HG03520 (cell line): ENCODE measurements at regions not wholly inside any gene's neighbourhood (a gene's known extent, or its start where the extent isn't known, plus 50 kb on each side); places are given as distances from the start of the nearest gene placed in this dataset.
"Not testable (repeated sequence)": the region's sequence is repeated elsewhere in the genome, so short reads cannot be mapped to it uniquely, and the experiment has no call there.

Experiments used
- ATAC-seq: cut with Tn5 transposase; IDR thresholded peaks from one replicate; pipeline ENCODE4 v1.9.1; 2021; ENCODE audit warnings: mild to moderate bottlenecking, moderate library complexity; ENCODE audit not compliant: unreplicated experiment

DNA sequence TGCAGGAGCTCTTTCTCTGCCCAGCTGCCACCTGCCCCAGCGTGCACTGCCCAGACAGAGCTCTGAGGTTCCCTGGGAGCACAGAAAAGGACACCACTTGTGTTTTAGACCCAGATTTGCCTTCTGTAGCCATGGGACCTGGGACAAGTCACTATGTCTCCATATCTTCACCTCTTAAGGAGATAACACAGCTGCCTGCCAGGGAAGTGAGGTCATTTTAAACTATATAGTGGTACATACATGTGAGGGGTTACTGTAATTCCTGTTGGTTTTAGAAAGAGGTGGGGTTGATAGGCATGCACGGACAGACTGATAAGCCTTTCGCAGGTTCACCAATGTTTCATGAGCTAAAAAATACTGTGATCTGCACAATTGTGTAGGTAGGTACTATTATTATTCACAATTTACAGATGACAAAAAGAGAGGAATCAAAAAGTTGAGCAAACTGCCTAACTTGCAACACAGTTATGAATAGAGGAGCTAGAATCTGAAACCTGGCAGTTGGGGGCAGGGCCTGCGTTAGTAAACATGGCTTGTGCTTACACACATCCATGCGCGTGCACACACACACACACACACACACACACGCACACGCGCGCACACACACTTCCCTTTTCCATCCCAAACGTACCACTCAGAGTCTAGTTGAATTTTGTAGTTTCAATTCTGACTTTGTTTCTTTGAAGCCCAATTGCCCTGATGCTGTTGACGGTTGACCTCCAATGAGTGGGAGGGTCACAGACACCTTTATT lies 193.6 kb downstream of the FAM43A start:
- ATAC-seq: no peak

DNA sequence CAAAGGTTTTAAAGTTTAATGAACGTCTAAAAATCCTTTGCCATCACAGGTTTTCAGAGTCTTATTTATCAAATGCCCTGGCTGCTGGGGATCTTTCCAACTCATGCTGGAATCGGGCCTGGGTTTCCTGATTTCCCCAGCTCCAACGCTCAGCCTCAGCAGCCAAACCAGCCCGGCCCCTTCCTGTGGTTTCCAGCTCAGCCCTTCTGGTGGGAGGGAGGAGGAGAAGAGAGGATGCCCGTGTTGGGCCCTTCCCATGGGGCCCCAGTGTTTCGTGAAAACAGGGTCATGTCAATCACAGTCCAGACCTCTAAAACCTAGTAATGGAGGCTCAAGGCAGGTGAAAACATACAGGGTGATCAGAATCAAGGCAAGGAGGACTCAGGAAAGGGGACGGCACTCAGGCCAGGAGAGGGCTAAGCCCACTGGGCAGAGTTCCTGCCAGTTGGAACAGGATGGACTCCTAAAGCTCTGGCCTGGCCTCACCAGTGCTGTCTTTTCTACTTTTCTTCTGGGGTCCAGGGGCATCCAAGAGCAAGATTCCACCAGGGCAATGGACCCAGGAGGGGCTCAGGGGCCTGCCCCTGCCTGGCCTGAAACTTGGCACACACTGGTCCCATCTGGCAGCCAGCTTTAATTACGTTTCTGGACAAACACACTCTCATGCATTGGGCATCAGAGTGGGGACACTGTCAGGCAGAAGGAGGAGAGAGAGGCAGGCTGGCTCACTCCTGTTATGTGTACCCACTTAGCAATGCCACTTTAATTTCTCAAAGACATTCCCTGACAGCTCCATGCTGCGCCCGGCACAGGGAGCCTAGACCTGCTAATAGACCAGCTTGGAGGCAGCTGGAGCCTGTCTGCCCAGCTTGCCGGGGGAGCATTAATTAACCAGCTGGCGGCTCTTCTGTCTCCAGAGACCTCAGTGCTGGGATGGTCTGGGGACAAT lies 194.6 kb downstream of the FAM43A start:
- ATAC-seq: no peak

DNA sequence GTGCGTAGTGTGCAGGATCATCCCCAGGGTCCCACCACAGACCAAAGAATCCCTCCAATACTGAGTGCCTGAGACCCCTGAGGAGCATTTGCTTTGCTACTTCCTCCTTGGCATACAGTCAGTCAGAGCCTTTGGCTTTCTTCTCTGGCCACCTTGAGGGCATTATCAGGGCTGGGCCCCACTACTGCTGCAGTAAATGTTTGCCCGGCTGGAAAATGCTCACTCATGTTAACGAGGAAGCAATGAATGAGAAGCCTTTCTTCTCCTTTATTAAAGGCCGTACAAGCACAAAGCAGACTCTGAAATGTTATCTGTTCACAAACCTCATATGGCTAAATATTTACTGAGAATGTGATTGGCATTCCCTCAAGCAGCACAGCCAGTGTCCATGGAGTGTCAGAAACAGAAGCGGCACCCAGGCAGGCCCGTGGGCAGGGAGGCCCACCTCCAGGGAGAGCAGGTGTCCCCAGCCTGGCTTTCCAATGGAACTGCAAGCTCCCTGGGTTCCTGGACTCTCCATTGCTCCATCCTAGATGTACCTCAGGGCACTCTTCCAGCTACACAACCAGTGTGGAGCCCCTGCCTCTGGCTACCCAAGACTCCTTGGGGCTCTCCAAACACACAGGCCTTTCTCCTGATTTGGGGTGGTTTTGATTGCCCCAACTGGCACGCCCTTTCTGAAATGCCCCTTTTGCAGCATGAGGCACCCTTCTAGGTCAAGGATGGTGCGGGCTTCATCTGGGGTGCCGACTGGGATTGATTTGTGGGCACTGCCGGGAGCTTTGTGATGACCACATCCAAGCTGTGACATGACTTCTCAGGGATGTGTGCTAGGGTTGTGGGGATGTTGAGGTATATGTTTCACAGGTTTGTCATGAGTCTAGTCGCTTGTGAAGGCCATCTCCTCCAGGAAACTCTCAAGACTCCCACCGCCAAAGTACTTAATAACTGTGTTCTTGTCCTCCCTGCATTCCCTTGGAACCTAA lies 195.6 kb downstream of the FAM43A start:
- ATAC-seq: no peak

DNA sequence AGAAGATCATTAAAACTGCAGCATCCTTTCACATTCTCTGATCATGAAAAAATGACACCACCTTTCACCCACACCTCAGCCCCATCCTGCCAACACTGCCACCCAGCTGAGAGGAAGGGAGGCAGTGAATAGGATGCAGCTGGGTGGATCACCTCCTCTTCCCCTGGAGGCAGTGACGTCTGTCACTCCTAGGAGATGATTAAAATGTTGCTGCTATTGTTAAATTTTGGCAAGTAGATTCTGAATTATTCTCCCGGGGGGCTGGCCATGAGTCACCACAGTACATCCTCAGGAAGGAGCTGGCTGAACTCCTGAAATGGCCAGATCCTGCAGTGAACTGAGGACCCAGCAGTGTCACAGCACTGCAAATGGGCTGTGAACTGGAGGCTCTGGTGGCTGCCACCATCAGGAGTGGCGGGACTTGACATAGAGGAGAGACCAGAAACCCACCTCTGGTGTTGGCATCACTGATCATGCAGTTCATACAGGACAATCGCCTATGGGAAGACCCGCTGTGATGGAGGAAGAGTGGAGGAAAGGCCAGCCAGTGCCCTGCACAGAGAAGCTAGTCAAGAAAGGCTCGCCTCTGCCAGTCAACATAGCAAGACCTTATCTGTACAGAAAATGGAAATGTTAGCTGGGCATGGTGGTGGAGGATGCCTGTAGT lies 199.1 kb downstream of the FAM43A start:
- no peak for ATAC-seq

DNA sequence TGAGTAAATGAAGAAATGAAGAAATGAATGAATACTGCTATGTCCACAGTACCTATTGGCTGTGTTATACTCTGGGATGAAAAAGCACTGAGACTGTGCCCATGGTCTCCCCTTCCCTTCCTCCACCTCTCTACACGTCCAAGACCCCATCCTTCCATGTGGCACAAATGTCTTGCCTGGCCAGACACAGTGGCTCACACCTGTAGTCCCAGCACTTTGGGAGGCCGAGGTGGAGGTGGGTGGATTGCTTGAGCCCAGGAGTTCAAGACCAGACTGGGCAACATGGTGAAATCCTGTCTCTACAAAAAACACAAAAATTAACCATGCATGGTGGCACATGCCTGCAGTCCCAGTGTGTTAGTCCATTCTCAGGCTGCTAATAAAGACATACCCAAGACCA lies 200.1 kb downstream of the FAM43A start:
- no peak for ATAC-seq

DNA sequence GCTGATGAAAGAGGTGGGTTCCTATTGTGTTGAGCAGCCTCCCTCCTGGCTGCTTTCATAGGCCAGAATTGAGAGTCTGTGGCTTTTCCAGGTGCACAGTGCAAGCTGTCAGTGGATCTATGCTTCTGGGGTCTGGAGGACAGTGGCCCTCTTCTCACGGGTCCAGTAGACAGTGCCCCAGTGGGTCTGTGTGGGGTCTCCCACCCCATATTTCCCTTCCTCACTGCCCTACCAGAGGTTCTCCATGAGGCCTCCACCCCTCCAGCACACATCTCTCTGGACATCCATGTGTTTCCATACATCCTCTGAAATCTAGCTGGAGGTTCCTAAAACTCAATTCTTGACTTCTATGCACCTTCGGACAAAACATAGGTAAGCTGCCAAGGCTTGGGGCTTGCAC lies 201.2 kb downstream of the FAM43A start:
- no peak for ATAC-seq

DNA sequence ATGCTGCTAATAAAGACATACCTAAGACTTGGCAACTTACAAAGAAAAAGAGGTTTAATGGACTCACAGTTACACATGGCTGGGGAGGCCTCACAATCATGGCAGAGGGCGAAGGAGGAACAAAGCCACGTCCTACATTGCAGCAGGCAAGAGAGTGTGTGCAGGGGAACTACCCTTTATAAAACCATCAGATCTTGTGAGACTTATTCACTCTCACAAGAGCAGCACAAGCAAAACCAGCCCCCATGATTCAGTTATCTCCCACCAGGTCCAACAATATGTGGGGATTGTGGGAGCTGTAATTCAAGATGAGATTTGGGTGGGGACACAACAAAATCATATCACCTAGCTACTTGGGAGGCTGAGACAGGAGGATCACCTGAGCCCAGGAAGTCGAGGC lies 202.4 kb downstream of the FAM43A start:
- ATAC-seq: not testable (repeated sequence)

DNA sequence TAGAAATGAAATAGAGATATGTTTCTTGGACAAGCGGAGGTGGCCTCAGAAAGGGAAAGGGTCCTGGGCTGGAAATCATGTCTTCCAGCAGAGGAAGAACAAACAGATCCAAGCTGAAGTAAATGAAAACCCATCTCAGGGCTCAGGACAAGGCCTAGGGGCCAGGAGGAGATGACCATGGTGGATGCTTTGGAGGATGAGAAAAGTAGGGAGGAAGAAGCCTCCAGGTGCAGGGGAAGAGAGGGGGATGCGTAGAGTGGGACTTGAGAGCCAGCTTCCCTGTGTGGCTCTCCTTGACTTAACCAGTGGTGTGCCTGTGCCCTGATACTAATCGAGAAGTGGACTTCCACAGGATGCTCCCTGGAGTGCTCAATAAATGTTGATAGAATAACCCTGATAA lies 203.2 kb downstream of the FAM43A start:
- ATAC-seq: no peak

DNA sequence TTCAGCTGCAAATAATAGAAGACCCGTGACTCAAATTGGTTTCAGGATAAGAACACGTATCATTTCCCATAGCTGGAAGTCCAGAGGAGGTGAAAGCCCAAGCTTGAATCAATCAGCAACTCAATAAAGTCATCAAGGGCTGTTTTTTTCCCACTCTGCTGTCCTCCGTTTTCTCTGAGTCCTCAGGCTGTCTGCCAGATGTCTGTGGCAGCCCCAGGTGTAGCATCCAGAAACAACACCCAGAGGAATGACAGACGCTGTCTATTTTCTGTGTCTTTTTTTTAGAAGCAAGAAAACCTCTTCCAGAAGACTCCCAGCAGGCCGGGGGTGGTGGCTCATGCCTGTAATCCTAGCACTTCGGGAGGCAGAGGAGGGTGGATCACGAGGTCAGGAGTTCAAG lies 204.4 kb downstream of the FAM43A start:
- no peak for ATAC-seq

DNA sequence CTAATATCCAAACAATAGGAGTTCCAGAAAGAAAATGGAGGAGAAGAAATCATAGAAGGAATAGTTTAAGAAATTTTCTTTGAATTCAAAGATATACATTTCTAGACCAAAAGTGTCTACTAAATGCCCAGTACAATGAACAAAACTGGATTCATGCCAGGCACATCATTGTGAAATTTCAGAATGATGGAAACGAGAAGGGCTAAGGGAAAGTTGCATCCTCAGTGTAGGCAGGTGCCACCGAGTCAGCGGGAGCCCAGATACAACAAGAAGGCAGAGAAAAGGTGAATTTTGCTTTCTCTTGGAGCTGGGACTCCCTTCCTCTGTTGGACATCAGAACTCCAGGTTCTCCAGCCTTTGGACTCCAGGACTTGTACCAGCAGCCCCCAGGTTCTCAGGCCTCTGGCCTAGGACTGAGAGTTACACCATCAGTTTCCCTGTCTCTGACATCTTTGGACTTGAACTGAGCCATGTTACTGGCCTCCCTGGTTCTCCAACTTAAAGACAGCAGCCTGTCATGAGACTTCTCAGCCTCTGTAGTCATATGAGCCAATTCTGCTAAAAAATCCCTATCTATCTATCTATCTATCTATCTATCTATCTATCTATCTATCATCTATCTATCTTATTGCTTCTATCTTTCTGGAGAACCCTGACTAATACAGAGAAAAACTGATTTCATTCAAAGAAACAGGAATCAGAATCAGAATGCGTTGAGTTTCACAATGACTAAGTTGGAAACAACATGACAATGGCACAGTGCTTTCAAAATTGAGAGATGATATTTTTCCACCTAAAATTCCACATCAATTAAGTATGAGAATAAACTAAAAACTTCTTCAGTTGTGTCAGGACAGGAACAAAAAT lies 207.7 kb downstream of the FAM43A start:
- peak; percentile 46 for ATAC-seq

DNA sequence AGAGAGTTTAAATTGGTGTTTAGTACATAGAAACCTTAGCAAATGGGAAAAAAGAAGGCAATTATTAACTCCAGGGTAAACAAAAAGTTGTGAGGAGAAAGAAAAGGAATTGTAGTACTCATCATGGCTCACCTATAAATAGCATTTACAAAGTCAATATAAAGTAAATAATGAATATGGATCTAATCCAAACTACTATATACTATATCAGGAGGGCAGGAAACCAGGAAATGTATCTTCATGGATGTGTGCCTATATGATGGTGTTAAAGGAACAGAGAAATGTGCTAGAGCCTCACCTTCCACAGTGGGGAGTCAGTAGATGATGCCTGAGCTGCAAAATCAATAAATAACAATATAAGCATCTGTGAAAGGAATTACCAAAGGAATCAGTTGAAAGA lies 208.9 kb downstream of the FAM43A start:
- ATAC-seq: no peak

DNA sequence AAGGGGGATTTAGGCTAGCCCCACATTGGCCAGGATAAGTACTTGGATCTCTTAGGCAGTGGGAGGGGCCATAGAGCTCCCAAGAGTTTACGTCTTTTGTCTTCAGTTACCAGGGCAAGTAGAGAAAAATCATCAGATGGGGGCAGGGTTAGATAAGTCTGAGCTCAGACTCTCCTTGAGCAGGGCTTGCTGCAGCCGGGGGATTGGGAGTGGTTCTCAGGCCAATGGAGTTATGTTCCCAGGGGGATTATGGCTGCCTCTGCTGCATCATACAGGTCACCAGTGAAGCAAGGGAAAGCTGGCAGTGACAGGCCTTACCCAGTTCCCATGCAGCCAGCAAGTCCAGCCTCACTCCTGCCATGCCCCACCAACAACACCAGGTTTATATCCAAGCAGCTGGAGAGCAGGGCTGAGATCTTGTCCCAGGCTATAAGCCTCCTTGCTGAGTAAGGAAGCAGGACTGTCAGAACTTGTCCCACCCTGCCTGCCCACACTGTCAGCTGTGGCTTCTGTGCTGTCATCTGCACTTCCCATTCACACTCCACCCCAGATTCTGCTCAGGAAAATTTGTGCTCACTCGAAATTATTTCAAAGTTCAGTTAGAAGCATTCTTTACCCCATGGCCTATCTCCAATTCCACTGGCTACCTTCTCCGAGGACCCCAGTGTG lies 215.3 kb downstream of the FAM43A start:
- ATAC-seq: no peak

DNA sequence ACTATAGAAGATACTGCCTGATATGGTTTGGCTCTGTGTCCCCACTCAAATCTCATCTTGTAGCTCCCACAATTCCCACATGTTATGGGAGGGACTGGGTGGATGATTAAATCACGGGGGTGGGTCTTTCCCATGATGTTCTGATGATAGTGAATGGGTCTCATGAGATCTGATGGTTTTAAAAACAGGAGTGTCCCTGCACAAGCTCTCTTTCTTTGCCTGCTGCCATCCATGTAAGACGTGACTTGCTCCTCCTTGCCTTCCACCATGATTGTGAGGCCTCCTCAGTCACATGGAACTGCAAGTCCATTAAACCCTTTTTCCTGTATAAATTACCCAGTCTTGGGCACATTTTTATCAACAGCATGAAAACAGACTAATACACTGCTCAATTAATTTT lies 217.8 kb downstream of the FAM43A start:
- not testable (repeated sequence) for ATAC-seq

DNA sequence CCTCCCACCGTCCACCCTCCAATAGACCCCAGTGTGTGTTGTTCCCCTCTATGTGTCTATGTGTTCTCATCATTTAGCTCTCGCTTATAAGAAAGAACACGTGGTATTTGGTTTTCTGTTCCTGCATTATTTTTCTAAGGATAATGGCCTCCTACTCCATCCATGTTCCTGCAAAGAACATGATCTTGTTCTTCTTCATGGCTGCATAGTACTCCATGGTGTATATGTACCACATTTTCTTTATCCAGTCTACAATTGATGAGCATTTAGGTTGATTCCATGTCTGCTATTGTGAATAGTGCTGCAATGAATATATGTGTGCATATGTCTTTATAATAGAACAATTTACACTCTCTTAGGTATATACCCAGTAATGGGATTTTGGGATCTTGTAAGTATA lies 219.3 kb downstream of the FAM43A start:
- ATAC-seq: not testable (repeated sequence)

DNA sequence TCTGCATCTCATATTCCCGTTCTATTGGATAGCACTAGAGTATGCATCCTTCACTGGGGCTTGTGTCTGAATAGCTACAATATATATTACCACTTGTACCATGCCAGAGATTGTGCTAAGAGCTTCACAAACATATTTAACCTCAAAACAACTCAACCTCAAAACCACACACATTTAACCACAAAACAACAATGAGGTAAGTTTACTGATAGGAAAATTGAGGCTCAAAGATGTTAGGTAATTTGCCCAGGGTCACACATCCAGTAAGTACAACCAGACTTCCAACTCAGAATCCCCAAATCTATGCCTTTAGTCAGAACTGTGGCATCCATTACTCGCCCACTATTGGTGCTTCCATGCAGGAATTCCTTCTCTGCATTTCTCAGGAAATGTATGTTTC lies 220.0 kb downstream of the FAM43A start:
- ATAC-seq: no peak

DNA sequence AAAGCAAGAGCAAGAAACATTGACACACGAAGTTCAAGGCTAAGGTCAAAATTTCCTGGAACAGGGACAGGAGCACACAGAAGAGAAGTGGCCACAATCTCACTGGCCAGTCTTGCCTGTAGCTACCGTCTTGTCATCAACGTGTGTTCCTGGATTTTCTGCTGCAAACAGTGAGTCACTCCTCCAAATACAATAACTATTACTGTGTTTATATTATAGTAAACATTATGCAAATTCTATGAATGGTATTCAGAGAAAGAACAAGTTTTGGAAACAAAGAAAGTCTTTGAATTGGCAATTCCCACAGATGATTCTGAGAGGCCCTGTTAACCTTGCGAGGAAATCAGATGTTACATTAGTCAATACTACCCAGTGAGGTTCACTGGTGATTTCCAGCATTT lies 220.5 kb downstream of the FAM43A start:
- no peak for ATAC-seq

DNA sequence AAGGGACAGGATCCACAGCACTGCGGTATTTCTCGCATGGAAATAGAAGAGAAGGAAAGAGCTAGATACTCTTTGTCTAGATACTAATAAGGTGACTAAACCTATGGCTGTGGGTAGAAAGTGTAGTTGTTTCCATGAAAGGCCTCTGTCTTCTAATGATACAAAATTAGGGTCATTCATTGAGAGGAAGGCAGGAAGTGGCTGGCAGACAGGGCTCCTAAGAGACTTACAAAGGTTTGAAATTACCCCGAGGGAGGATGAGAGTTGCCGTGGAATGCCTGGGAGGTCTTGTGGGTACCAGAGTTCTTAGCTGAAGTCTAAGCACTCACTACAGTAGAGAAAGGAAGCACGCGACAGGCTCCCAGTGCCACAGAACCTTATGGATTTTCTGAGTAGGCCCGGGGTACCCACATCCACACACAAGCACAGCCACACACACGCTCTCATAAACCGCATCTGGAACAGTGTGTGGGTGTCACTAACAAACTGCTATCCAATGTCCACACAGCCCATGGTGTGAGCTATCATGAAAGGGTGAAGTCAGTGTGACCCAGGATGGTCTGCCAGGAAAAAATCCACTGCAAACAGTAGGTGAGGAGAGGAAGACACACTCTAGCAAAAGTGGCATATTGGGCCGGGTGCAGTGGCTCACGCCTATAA lies 221.4 kb downstream of the FAM43A start:
- ATAC-seq: no peak

DNA sequence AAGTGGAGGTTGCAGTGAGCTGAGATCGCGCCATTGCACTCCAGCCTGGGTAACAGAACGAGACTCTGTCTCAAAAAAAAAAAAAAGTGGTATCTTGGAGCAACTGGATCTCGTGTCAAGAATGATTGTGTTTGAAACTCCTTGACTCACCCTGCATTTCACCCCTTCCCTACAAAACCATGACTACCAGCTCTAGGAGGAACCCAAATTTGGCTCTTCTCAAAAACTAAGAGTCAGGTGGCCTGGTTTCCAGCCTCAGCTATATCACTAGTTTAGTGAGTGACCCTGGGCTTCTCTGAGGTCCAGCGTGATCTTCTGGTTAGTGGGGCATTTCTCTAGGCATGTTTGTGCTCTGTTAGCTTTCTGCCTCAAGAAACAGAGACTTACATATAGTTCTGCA lies 222.1 kb downstream of the FAM43A start:
- no peak for ATAC-seq
